ENCODE measurements at regions not wholly inside any gene's neighbourhood (a gene's known extent, or its start where the extent isn't known, plus 50 kb on each side); places are given as distances from the start of the nearest gene placed in this dataset.
"Not testable (repeated sequence)": the region's sequence is repeated elsewhere in the genome, so short reads cannot be mapped to it uniquely, and the experiment has no call there.

DNA sequence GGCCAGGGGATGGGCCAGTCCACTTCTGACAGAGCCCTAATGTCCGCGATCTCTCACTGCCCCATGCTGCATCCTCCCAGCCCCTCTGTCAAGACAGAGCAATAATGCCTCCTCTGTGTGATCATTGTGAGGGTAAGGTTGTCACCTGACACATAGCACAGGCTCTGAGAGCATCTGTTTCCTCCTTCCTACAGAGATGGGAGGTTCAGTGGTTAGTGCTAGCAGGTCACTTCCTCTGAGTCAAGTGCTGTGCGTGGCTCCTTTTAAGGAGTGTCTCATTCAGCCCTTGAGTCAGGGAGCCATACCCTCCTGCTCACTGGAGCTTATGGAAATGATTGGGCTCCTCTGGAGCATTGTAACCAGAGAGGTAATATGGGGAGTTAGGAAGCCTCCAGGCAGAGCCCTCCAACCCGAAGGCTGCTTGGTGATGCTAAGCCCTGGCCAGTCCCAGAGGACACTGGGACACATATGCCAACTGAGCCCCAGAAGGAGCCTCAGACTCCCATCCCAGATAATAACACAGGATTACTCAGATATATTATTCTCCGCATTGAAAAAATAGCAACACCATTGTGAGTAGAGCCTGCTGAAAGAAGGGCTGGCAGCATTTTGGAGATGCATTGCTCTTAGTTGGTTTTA is 189.0 kb downstream of the GALNT1 start:
- DNase-seq, result peak; percentile 27

DNA sequence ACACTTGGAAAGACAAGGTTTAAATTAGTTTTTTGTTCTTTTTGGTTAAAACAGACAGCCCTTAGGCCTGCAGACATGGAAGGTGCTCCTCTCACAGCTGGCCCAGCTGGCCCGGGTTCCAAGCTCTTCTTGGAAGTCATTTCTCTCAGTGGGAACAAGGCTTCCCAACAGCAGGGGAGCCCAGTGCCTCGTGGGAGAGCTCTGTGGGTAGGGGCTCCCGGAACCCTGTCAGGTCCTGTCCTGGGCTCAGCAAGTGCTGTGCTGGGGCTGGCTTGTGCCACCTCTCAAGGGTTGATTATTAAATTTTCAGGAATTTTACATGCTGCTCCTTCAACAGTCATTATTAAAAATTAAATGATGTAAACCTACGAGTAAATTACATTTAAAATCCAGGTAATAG is 189.6 kb downstream of the GALNT1 start:
- no peak for DNase-seq

- DNase-seq, result no peak
Observed at GRCh38 chr18:35775887-35776286, 194.3 kb downstream of the GALNT1 start.

- DNase-seq, result no peak
Observed at GRCh38 chr18:35776473-35776872, 194.9 kb downstream of the GALNT1 start.

GRCh38 chr18:35777039-35777438 is 195.4 kb upstream of the RMP24 start:
- DNase-seq, result no peak

GRCh38 chr18:35778850-35779627 is 193.4 kb upstream of the RMP24 start:
- no peak for DNase-seq

DNA sequence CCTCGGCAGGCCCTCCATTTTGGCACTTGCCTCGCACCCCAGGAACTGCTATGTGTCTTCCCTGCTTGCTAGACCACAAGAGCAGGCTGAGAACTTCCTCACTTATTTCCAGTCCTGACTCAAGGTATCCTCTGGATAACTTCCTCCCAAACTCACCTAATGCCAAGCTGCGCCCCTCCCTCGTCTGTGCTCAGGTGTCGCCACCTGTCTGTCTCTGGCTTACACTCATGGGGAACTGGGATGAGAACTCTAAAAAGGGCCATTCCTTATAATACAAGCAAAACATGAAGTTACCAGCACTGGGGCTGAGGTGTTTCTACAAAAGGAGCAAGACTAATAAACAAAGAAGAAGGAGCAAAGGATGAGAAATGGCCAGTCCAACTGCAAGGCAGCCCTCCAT is 191.5 kb upstream of the RMP24 start:
- no peak for DNase-seq

DNA sequence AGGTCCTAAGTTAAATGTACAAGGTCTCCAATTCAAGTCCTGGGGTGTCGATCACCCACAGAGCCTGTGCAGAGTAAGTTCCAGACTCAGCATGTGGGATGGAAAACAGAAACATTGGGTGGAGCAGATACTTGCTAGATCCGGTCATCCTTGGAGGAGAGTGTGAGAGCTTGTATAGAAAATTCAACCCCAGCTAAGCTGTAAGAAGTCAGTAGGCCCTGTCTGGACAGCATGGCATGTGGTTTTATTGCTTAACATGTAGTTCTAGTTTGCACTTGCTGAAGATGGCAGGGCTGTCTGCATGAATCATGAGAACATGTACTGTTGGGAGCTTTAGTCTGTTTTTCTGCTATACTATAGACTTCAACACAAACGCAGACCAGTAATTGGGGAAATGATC is 189.6 kb upstream of the RMP24 start:
- DNase-seq, result no peak

DNA sequence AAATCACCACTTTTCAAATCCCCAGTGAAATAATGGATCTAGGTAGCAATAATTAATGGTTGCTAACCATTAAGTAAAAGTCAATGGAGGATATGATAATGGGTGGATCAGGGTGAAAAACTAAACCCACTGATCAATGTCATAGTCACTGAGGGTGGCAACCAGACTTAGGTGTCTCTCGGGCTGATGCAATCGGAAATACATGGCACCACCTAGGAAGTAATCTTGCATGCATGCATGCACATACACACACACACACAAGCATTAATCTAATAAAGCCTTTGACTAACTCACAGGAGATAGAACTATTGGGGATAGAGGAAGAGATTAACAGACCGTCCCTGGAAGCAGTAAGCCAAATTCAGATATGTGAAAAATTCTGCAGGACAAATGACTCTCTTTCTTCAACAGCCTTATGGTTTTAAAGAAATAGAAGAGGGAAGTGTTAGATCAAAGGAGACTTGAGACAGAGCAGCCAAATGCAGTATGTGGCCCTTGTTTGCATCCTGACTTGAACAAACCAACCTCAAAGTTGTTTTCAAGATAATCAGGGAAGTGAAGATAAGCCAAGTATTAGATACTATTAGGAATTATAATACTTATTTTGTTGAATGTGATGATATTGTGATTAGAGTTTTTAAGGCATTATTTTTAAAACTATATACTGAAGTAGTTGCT is 186.0 kb upstream of the RMP24 start:
- DNase-seq, result no peak

- DNase-seq, result no peak
Observed at GRCh38 chr18:35789543-35789942, 182.9 kb upstream of the RMP24 start.

DNA sequence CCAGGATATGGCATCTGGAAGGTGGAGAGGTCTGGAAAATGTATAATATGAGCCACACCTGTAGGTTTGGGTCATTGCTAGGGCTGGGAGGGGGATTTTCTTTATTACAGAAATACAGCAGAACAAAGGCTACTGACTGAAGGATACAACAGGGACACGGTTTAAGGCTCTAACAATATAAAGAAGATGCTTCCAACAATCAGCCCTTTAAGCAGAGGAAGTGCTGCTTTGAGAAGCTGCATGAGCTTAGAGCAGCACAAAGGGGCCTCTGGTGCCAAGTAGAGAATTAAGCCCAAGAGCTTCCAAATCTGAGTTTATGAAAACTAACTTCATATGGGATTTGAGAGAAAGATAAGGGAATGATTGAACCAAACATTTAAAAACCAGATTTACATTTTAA is 174.5 kb upstream of the RMP24 start:
- DNase-seq, result no peak

DNA sequence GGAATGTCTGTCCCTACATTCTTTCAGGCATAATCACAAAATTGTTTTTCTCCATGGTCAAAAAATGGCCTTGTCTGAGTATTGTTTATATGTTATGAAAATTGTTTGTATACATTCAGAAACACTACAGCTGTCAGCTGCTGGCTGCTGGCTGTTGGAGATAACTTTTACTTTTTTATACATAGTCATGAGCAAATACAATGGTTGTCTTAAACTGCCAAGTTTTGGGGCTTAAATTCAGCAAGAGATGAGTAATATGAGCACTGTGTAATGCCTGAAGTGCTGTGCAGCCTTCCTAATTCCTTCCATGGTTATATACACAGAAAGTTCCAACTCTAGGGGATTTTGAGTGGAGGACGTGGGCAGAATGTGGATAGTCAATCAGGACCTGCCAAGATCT is 168.9 kb upstream of the RMP24 start:
- DNase-seq, result no peak

- no peak for DNase-seq
Observed at GRCh38 chr18:35804377-35804776, 168.1 kb upstream of the RMP24 start.

DNA sequence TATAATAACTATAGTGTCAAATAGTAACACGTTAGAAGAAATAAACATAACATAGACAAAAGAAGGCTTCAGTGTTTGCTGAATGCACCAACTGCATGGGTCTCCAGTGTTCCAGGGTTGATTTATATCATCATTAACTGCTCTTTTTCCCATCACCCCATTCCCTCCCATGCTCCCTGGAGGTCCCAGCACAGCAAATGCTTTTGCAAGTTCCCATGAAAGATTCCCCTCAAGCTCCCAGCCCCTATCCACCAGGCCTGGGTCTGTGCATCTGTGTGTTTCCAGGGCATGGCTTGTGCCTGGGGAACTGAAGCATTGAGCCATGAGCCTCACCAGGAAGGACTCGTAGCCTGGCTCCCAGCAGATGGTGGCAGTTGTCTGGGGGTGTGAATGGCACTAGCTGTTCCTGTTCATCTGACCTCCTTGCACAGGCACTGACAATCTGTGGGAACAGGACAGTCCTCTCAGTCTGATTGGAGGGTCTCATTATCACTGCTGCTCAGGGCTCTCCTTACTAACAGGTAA is 164.6 kb upstream of the RMP24 start:
- no peak for DNase-seq

DNA sequence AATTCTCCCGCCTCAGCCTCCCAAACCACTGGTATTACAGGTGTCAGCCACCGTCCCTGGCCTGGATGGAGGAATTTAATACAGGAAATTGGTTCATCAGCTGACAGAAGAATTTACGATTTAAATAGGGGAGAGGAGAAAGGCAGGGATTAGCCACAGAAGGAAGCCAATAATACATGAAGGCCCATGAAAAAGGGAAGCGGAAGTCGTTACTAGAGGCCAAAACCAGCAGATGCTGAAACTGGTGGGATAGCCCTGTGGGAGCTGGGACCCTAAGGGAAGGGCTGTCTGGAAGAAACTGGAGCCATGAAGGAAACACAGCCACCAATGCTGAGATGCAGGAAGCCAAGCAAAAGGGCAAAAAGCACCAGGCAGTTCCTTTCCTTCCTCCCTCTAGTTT is 163.7 kb upstream of the RMP24 start:
- no peak for DNase-seq

DNA sequence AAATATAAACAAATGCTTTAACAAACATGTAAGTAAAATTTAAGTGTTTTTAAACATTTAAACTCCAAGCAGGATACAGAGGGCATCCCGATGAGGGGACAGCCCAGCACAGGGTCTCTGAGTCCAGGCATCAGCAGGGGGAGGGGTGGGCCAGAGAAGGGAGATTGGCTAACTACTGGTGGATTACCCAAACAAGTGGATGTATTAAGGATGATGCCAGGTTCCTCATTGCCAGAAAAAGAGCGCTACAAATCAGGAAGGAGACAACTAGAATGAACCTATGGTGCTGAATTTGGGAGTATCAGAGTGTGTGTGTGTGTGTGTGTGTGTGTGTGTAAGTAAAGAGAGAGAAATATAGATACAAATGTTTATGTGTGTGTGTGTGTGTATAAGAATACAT is 162.0 kb upstream of the RMP24 start:
- no peak for DNase-seq

- no peak for DNase-seq
Observed at GRCh38 chr18:35811896-35812295, 160.6 kb upstream of the RMP24 start.

- not testable (repeated sequence) for DNase-seq
Observed at GRCh38 chr18:35815011-35815410, 157.5 kb upstream of the RMP24 start.

GRCh38 chr18:35816003-35816402 is 156.5 kb upstream of the RMP24 start:
- DNase-seq, result no peak

GRCh38 chr18:35817604-35818352 is 154.7 kb upstream of the RMP24 start:
- DNase-seq, result no peak

GRCh38 chr18:35818353-35818667 is 154.2 kb upstream of the RMP24 start:
- DNase-seq, result no peak

GRCh38 chr18:35822413-35822812 is 150.1 kb upstream of the RMP24 start:
- DNase-seq, result no peak

- DNase-seq, result no peak
Observed at GRCh38 chr18:35826477-35826876, 146.0 kb upstream of the RMP24 start.
